Chondrocyte (in vitro differentiated cells): ENCODE measurements at regions not wholly inside any gene's neighbourhood (a gene's known extent, or its start where the extent isn't known, plus 50 kb on each side); places are given as distances from the start of the nearest gene placed in this dataset.

ENCODE experiments used
- DNase-seq: peaks from one replicate; pipeline ENCODE4 v3.0.0; 2021; ENCODE audit warnings: mixed read lengths, low spot score
- H3K27ac Mint-ChIP-seq: one replicate; pipeline ENCODE4 v1.8.0; 2021; ENCODE audit warnings: mild to moderate bottlenecking, moderate library complexity, mixed read lengths; ENCODE audit not compliant: unreplicated experiment
- H3K27me3 Mint-ChIP-seq: 2 replicates; pipeline ENCODE4 v1.8.0; 2021; ENCODE audit warnings: low read depth, mixed read lengths
- H3K36me3 Mint-ChIP-seq: 2 replicates; pipeline ENCODE4 v1.8.0; 2021; ENCODE audit warnings: low read depth, mixed read lengths
- H3K4me1 Mint-ChIP-seq: 2 replicates; pipeline ENCODE4 v1.8.0; 2021; ENCODE audit warnings: low read depth, mild to moderate bottlenecking, mixed read lengths
- H3K4me3 Mint-ChIP-seq: one replicate; pipeline ENCODE4 v1.8.0; 2021; ENCODE audit warnings: mild to moderate bottlenecking, moderate library complexity, mixed read lengths; ENCODE audit not compliant: unreplicated experiment
- H3K9me3 Mint-ChIP-seq: 2 replicates; pipeline ENCODE4 v1.8.0; 2021; ENCODE audit warnings: low read depth, mixed read lengths
- TF ChIP-seq, protein P1 (sequence below): fragments of 200-600 bp; sonication (generic); IDR thresholded peaks from 2 replicates; pipeline ENCODE4 v1.5.0; 2021; ENCODE audit warnings: antibody characterized with exemption, mild to moderate bottlenecking, moderate library complexity

DNA sequence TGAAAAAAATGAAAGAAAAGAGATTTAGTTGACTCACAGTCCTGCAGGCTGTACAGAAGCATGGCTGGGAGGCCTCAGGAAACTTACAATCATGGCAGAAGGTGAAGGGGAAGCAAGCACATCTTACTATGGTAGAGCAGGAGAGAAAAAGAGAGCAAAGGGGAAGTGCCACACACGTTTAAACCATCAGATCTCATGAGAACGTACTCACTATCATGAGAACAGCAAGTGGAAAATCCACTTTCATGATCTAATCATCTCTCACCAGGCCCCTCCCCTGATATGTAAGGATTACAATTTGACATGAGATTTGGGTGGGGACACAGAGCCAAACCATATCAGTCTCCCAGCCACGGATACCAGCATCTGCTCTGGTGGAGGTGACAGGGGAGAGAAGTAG is 50.8 kb upstream of the CPOX start:
- Mint-ChIP-seq H3K27ac (no peak overlapping the region), H3K9me3 (peaks cover 5% of the 10 kb centered on the region), H3K27me3 (peaks cover 40% of the 10 kb centered on the region), H3K36me3 (peaks cover 4% of the 10 kb centered on the region), H3K4me1 (no peaks in the 10 kb centered on the region), H3K4me3 (no peak overlapping the region)
- DNase-seq: no peak
- TF ChIP-seq, protein P1, sequence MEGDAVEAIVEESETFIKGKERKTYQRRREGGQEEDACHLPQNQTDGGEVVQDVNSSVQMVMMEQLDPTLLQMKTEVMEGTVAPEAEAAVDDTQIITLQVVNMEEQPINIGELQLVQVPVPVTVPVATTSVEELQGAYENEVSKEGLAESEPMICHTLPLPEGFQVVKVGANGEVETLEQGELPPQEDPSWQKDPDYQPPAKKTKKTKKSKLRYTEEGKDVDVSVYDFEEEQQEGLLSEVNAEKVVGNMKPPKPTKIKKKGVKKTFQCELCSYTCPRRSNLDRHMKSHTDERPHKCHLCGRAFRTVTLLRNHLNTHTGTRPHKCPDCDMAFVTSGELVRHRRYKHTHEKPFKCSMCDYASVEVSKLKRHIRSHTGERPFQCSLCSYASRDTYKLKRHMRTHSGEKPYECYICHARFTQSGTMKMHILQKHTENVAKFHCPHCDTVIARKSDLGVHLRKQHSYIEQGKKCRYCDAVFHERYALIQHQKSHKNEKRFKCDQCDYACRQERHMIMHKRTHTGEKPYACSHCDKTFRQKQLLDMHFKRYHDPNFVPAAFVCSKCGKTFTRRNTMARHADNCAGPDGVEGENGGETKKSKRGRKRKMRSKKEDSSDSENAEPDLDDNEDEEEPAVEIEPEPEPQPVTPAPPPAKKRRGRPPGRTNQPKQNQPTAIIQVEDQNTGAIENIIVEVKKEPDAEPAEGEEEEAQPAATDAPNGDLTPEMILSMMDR: no peak

DNA sequence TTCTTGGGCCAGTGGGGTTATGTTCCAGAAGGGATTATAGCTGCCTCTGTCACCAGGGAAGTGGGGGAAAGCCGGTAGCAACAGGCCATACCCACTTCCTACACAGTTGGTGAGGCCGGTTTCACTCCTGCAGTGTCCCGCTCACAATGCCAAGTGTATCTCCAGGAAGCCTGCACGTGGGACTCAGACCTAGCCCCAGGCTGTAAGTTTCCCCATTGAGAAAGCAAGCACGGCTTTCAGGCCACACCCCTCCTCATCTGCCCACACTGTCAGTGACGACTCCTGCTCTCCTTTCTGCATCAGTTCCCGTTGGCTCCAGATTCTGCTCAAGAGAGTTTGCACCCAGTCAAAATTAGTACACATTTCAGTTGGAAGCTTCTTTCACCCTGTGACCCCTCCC is 51.6 kb upstream of the CPOX start:
- Mint-ChIP-seq H3K36me3 (no peaks in the 10 kb centered on the region), H3K9me3 (no peaks in the 10 kb centered on the region), H3K27me3 (peaks cover 40% of the 10 kb centered on the region), H3K4me3 (no peak overlapping the region), H3K4me1 (no peaks in the 10 kb centered on the region), H3K27ac (no peak overlapping the region)
- TF ChIP-seq, protein P1: no peak
- DNase-seq: no peak

- Mint-ChIP-seq H3K4me1 (no peaks in the 10 kb centered on the region), H3K36me3 (peaks cover 3% of the 10 kb centered on the region), H3K27me3 (peaks cover 41% of the 10 kb centered on the region), H3K4me3 (no peak overlapping the region), H3K27ac (no peak overlapping the region), H3K9me3 (no peaks in the 10 kb centered on the region)
- no peak for DNase-seq
- TF ChIP-seq, protein P1: no peak
These were observed 53.3 kb upstream of the CPOX start for GRCh38 chr3:98646680-98647079.

DNA sequence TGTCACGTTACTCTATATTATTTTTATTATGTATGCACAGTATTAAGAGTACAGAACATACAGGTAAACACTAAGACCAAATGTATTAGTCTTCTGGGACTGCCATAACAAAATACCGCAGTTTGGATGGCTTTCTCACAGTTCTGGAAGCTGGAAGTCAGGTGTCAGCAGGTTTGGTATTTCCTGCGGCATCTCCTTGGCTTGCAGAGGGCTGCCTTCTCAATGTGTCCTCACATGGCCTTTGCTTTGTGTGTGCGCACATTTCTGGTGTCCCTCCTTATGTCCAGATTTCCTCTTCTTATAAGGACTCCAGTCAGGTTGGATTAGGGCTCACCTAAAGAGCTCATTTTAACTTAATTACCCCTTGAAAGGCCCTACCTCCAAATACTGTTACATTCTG is 53.8 kb upstream of the CPOX start:
- DNase-seq: no peak
- Mint-ChIP-seq H3K9me3 (no peaks in the 10 kb centered on the region), H3K36me3 (peaks cover 3% of the 10 kb centered on the region)

GRCh38 chr3:98650971-98651779 is 57.8 kb upstream of the CPOX start:
- no peak for DNase-seq
- Mint-ChIP-seq H3K27me3 (peaks cover 37% of the 10 kb centered on the region), H3K4me1 (no peaks in the 10 kb centered on the region), H3K27ac (no peak overlapping the region), H3K9me3 (no peaks in the 10 kb centered on the region), H3K4me3 (no peak overlapping the region), H3K36me3 (peaks cover 3% of the 10 kb centered on the region)
- TF ChIP-seq, protein P1: no peak

More for the DNA sequence above, 53.8 kb upstream of the CPOX start:
- no peaks in the 10 kb centered on the region for H3K4me1 Mint-ChIP-seq
- peaks cover 43% of the 10 kb centered on the region for H3K27me3 Mint-ChIP-seq
- TF ChIP-seq, protein P1: no peak
- H3K4me3 Mint-ChIP-seq: no peak overlapping the region
- H3K27ac Mint-ChIP-seq: no peak overlapping the region
